Suprapubic skin (tissue), 3 donors: ENCODE measurements at regions not wholly inside any gene's neighbourhood (a gene's known extent, or its start where the extent isn't known, plus 50 kb on each side); places are given as distances from the start of the nearest gene placed in this dataset.

ENCODE experiments used
- EP300 ChIP-seq: sonication (generic); formaldehyde crosslinking; IDR thresholded peaks from one replicate; pipeline ENCODE4 v1.6.1; 2017; ENCODE audit warnings: antibody characterized with exemption
- TF ChIP-seq, protein P1 (sequence below), 2 donors: fragments of 200-600 bp in 1 of 2; fragments of 450-650 bp in 1 of 2; sonication (generic) in 1 of 2; IDR thresholded peaks; one replicate each; pipeline ENCODE4 v1.5.1; 2016 to 2019; ENCODE audit warnings: antibody characterized with exemption in 2 of 2, mild to moderate bottlenecking in 1 of 2, moderate library complexity in 1 of 2

DNA sequence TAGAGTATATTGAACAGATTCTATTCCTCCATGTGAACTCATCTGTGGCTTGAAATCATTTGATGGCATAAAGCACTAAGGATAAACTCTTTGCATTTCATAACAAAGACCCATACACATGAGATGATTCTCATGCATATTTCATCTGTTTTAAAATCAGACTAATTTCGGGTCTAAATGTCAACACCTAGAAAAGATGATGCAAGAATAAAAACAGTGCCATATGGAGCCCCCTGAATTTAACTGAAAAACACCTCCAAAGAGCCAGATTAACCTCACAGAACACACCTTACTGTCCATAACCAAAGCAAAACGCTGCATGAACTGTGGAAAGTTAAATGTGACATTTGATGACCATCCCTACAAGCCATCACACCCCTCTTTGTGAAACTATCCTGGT is 59.7 kb downstream of the ELAPOR2 start:
- TF ChIP-seq, protein P1, sequence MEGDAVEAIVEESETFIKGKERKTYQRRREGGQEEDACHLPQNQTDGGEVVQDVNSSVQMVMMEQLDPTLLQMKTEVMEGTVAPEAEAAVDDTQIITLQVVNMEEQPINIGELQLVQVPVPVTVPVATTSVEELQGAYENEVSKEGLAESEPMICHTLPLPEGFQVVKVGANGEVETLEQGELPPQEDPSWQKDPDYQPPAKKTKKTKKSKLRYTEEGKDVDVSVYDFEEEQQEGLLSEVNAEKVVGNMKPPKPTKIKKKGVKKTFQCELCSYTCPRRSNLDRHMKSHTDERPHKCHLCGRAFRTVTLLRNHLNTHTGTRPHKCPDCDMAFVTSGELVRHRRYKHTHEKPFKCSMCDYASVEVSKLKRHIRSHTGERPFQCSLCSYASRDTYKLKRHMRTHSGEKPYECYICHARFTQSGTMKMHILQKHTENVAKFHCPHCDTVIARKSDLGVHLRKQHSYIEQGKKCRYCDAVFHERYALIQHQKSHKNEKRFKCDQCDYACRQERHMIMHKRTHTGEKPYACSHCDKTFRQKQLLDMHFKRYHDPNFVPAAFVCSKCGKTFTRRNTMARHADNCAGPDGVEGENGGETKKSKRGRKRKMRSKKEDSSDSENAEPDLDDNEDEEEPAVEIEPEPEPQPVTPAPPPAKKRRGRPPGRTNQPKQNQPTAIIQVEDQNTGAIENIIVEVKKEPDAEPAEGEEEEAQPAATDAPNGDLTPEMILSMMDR (IDR thresholded peaks at IDR 0.05): no peak
- TF ChIP-seq EP300: no peak
